ENCODE measurements at regions not wholly inside any gene's neighbourhood (a gene's known extent, or its start where the extent isn't known, plus 50 kb on each side); places are given as distances from the start of the nearest gene placed in this dataset.

DNA sequence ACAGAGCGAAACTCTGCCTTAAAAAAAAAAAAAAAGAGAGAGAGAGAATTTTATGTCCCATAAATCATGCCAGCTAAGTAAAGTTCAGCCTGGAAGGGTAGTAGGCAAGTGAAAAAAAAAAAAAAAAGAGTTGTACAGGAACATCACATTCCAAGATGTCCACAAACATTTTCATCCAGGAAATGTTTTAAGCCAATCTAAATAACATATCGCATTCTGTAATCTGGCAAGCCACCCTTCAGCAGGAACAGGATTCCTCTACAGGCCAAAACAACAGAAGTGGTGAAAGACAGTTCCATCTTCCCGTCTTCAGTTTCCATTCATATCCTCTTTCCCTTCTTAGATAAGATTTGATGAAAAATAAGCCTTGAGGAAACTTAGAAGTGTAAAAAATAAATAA is 1108.1 kb upstream of the DDX18 start:
- H3K36me3 ChIP-seq (ENCODE audit: control insufficient read depth in 5 of 5, insufficient read depth in 5 of 5, low read length in 5 of 5), result no peaks in the 10 kb centered on the region
- H3K4me1 ChIP-seq (ENCODE audit: control insufficient read depth in 5 of 5, insufficient read depth in 5 of 5, low read length in 5 of 5), result no peaks in the 10 kb centered on the region
- H3K27me3 ChIP-seq (ENCODE audit: control insufficient read depth in 5 of 5, insufficient read depth in 4 of 5, low read length in 5 of 5), result no peaks in the 10 kb centered on the region
- no peak overlapping the region for H3K9ac ChIP-seq (ENCODE audit: low read length in 5 of 5)
- H3K9me3 ChIP-seq (ENCODE audit: control insufficient read depth in 5 of 5, low read length in 5 of 5), result peaks cover 0 to 3% (median 0%) of the 10 kb centered on the region in 5 donors
- H3K4me3 ChIP-seq (ENCODE audit: low read depth in 1 of 5, low read length in 5 of 5), result no peak overlapping the region
- H3K27ac ChIP-seq (ENCODE audit: low read depth, low read length), result no peak overlapping the region

DNA sequence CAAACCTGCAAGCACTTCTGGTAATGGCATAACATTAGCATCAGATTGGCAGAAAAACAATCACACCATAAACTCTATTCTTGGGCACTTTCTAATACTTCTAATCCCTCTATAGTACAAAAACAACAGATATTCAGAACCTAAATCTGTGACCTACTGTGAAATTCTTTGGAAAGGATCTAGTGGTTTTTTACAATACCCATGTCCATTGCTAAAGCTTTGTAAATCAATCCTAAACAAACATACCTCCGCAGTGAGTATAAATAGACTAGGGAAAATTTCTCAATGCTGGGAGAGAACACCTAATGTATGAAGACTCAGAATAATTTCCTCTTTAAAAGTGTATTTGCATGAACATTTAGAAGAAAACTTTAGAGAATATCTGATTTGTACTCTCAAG is 1098.5 kb upstream of the DDX18 start:
- Histone ChIP-seq H3K27me3 (ENCODE audit: control insufficient read depth in 5 of 5, insufficient read depth in 4 of 5, low read length in 5 of 5) (no peaks in the 10 kb centered on the region), H3K9me3 (ENCODE audit: control insufficient read depth in 5 of 5, low read length in 5 of 5) (no peaks in the 10 kb centered on the region), H3K9ac (ENCODE audit: low read length in 5 of 5) (no peak overlapping the region), H3K4me3 (ENCODE audit: low read depth in 1 of 5, low read length in 5 of 5) (no peak overlapping the region), H3K4me1 (ENCODE audit: control insufficient read depth in 5 of 5, insufficient read depth in 5 of 5, low read length in 5 of 5) (no peaks in the 10 kb centered on the region), H3K36me3 (ENCODE audit: control insufficient read depth in 5 of 5, insufficient read depth in 5 of 5, low read length in 5 of 5) (no peaks in the 10 kb centered on the region), H3K27ac (ENCODE audit: low read depth, low read length) (no peak overlapping the region)

DNA sequence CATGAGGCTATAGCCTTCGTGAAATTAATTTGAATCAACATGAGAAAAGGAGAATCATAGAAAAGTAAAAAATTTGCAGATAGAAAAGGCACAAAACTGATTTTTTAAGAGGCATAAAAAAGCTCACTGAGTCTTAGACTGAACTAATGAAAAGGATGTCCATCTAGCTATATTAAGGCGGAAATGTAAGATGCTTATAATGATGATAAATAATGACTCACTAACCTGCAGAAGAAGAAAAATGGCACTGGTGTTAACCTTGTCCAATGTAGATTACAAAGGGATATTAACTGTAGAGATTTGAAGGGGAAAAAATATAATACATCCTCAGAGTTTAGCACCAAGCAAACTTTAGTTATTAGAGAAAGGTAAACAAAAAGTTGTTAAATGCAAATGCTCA is 1098.0 kb upstream of the DDX18 start:
- Histone ChIP-seq H3K4me3 (ENCODE audit: low read depth in 1 of 5, low read length in 5 of 5) (no peak overlapping the region), H3K36me3 (ENCODE audit: control insufficient read depth in 5 of 5, insufficient read depth in 5 of 5, low read length in 5 of 5) (no peaks in the 10 kb centered on the region), H3K4me1 (ENCODE audit: control insufficient read depth in 5 of 5, insufficient read depth in 5 of 5, low read length in 5 of 5) (no peaks in the 10 kb centered on the region), H3K27me3 (ENCODE audit: control insufficient read depth in 5 of 5, insufficient read depth in 4 of 5, low read length in 5 of 5) (no peaks in the 10 kb centered on the region), H3K9ac (ENCODE audit: low read length in 5 of 5) (no peak overlapping the region), H3K27ac (ENCODE audit: low read depth, low read length) (no peak overlapping the region), H3K9me3 (ENCODE audit: control insufficient read depth in 5 of 5, low read length in 5 of 5) (no peaks in the 10 kb centered on the region)

DNA sequence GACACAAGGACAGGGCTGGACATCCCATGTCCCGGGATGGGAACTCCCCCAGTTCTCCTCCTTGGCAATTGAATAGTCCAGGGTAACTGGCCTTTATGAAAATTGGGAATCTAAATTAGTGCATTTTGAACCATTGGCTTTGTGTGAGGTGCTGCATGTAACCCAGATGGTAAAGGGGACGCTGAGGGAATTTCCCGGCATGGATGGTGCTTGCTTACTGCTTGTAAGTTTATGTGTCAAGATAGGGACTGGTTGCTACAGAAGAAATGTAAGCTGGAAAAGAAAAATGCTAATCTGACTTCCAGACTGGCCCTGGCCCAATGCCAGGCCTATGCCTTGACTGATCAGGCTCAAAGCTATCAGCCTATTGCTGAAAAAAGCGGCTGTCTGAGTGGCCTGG is 1096.7 kb upstream of the DDX18 start:
- H3K9ac ChIP-seq (ENCODE audit: low read length in 5 of 5), result no peak overlapping the region
- no peak overlapping the region for H3K27ac ChIP-seq (ENCODE audit: low read depth, low read length)
- no peaks in the 10 kb centered on the region for H3K27me3 ChIP-seq (ENCODE audit: control insufficient read depth in 5 of 5, insufficient read depth in 4 of 5, low read length in 5 of 5)
- no peaks in the 10 kb centered on the region for H3K4me1 ChIP-seq (ENCODE audit: control insufficient read depth in 5 of 5, insufficient read depth in 5 of 5, low read length in 5 of 5)
- no peaks in the 10 kb centered on the region for H3K36me3 ChIP-seq (ENCODE audit: control insufficient read depth in 5 of 5, insufficient read depth in 5 of 5, low read length in 5 of 5)
- no peaks in the 10 kb centered on the region for H3K9me3 ChIP-seq (ENCODE audit: control insufficient read depth in 5 of 5, low read length in 5 of 5)
- no peak overlapping the region for H3K4me3 ChIP-seq (ENCODE audit: low read depth in 1 of 5, low read length in 5 of 5)

DNA sequence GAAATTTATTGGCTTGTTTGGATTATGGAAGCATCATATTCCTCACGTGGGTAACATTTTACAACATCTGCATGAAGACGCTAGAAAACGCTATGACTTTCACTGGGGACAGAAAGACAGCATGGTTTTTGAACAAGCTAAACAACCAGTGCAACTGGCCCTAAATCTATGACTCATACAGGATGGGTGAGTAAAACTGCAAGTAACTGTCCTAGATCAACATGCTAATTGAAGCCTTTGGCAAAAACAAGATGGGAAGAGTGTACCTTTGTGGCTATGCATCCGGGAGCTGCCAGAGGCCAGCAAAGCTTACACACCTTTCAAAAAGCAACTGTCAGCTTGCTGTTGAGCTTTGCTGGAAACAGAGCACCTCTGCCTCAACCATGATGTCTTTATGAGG is 1096.0 kb upstream of the DDX18 start:
- Histone ChIP-seq H3K27ac (ENCODE audit: low read depth, low read length) (no peak overlapping the region), H3K4me1 (ENCODE audit: control insufficient read depth in 5 of 5, insufficient read depth in 5 of 5, low read length in 5 of 5) (no peaks in the 10 kb centered on the region), H3K9ac (ENCODE audit: low read length in 5 of 5) (no peak overlapping the region), H3K27me3 (ENCODE audit: control insufficient read depth in 5 of 5, insufficient read depth in 4 of 5, low read length in 5 of 5) (no peaks in the 10 kb centered on the region), H3K36me3 (ENCODE audit: control insufficient read depth in 5 of 5, insufficient read depth in 5 of 5, low read length in 5 of 5) (no peaks in the 10 kb centered on the region), H3K9me3 (ENCODE audit: control insufficient read depth in 5 of 5, low read length in 5 of 5) (no peaks in the 10 kb centered on the region), H3K4me3 (ENCODE audit: low read depth in 1 of 5, low read length in 5 of 5) (no peak overlapping the region)

DNA sequence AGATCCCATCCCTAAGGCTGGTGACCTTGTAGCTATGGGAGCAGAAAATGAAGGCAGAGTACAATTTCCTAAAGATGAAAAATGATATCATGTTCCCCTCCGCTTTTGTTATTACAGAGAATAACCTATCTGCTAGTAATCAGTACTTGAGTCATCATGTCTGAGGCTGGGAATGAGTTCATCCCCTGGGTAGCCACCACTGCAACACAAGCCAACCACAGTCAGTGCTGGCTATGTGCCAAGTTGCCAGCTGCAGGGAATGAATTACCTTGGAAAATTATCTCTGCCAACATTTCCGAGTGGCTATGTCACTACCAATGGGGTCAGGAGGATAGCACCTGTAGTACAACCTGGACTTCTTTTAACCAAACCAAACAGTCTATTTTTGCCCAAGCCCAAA is 1094.7 kb upstream of the DDX18 start:
- Histone ChIP-seq H3K4me3 (ENCODE audit: low read depth in 1 of 5, low read length in 5 of 5) (no peak overlapping the region), H3K27ac (ENCODE audit: low read depth, low read length) (no peak overlapping the region), H3K4me1 (ENCODE audit: control insufficient read depth in 5 of 5, insufficient read depth in 5 of 5, low read length in 5 of 5) (no peaks in the 10 kb centered on the region), H3K27me3 (ENCODE audit: control insufficient read depth in 5 of 5, insufficient read depth in 4 of 5, low read length in 5 of 5) (no peaks in the 10 kb centered on the region), H3K9ac (ENCODE audit: low read length in 5 of 5) (no peak overlapping the region), H3K36me3 (ENCODE audit: control insufficient read depth in 5 of 5, insufficient read depth in 5 of 5, low read length in 5 of 5) (no peaks in the 10 kb centered on the region), H3K9me3 (ENCODE audit: control insufficient read depth in 5 of 5, low read length in 5 of 5) (no peaks in the 10 kb centered on the region)

DNA sequence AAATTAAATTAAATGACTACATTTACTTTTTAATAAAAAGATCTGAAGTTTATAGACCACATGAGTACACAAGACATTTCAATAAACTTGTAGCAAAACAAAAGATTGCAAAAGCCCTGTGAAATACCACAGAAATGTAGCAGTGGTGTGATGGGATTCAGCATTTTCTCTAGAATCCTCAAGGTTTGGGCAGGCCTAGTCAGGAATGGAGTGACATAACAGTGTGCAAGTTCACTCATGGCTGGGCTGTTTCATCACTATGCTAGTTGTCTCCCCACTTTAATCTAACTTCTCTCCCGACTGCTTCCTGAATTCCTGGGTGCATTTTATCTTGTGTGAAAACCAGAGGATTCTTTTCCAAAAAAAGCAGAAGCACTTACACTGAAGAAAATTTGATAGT is 1089.9 kb upstream of the DDX18 start:
- Histone ChIP-seq H3K4me3 (ENCODE audit: low read depth in 1 of 5, low read length in 5 of 5) (no peak overlapping the region), H3K9ac (ENCODE audit: low read length in 5 of 5) (no peak overlapping the region), H3K4me1 (ENCODE audit: control insufficient read depth in 5 of 5, insufficient read depth in 5 of 5, low read length in 5 of 5) (no peaks in the 10 kb centered on the region), H3K36me3 (ENCODE audit: control insufficient read depth in 5 of 5, insufficient read depth in 5 of 5, low read length in 5 of 5) (no peaks in the 10 kb centered on the region), H3K9me3 (ENCODE audit: control insufficient read depth in 5 of 5, low read length in 5 of 5) (peaks cover 0 to 3% (median 0%) of the 10 kb centered on the region in 5 donors), H3K27me3 (ENCODE audit: control insufficient read depth in 5 of 5, insufficient read depth in 4 of 5, low read length in 5 of 5) (no peaks in the 10 kb centered on the region), H3K27ac (ENCODE audit: low read depth, low read length) (no peak overlapping the region)

DNA sequence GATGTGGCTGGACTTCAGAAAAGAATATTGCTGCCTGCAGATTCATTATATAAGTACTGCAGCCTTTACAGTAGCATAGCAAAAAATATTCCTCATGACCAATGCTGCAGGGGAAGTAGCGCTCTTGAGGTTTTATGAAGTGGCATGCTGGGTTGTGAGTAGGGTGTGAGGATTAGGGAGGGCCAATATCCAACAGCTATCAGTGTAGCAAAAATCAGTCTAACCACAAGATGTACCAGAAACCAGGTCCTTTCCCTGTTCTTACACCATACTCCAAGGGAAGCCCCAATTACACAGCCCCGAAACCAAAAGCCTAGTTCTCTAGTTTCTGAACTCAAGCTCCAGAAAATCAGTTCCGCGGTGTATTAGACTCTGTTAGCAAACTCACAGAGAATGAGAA is 1082.2 kb upstream of the DDX18 start:
- H3K4me1 ChIP-seq (ENCODE audit: control insufficient read depth in 5 of 5, insufficient read depth in 5 of 5, low read length in 5 of 5), result no peaks in the 10 kb centered on the region
- H3K9ac ChIP-seq (ENCODE audit: low read length in 5 of 5), result no peak overlapping the region
- H3K4me3 ChIP-seq (ENCODE audit: low read depth in 1 of 5, low read length in 5 of 5), result no peak overlapping the region
- H3K27me3 ChIP-seq (ENCODE audit: control insufficient read depth in 5 of 5, insufficient read depth in 4 of 5, low read length in 5 of 5), result no peaks in the 10 kb centered on the region
- no peak overlapping the region for H3K27ac ChIP-seq (ENCODE audit: low read depth, low read length)
- H3K9me3 ChIP-seq (ENCODE audit: control insufficient read depth in 5 of 5, low read length in 5 of 5), result peaks cover 0 to 3% (median 0%) of the 10 kb centered on the region in 5 donors
- H3K36me3 ChIP-seq (ENCODE audit: control insufficient read depth in 5 of 5, insufficient read depth in 5 of 5, low read length in 5 of 5), result no peaks in the 10 kb centered on the region

DNA sequence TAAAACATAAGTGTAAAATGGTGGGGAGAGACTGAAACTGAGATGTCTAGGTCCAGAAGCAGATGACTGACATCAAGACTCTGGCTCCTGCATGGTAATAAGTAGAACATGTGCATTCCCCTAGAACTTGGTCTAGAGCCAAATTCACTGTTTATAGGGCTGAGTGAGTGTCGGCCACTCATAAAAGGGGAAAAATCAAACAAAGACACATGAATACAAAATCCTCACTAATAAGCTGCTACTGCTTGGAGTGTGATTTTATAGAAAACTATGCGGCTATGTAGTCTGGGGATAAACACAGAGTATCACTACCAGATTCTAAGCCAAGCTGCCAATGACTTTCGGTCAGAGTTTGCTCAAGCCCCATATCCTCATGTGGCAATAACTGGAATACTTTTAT is 1080.8 kb upstream of the DDX18 start:
- H3K9ac ChIP-seq (ENCODE audit: low read length in 5 of 5), result no peak overlapping the region
- H3K4me1 ChIP-seq (ENCODE audit: control insufficient read depth in 5 of 5, insufficient read depth in 5 of 5, low read length in 5 of 5), result no peaks in the 10 kb centered on the region
- H3K36me3 ChIP-seq (ENCODE audit: control insufficient read depth in 5 of 5, insufficient read depth in 5 of 5, low read length in 5 of 5), result no peaks in the 10 kb centered on the region
- H3K4me3 ChIP-seq (ENCODE audit: low read depth in 1 of 5, low read length in 5 of 5), result no peak overlapping the region
- no peak overlapping the region for H3K27ac ChIP-seq (ENCODE audit: low read depth, low read length)
- no peaks in the 10 kb centered on the region for H3K9me3 ChIP-seq (ENCODE audit: control insufficient read depth in 5 of 5, low read length in 5 of 5)
- no peaks in the 10 kb centered on the region for H3K27me3 ChIP-seq (ENCODE audit: control insufficient read depth in 5 of 5, insufficient read depth in 4 of 5, low read length in 5 of 5)

DNA sequence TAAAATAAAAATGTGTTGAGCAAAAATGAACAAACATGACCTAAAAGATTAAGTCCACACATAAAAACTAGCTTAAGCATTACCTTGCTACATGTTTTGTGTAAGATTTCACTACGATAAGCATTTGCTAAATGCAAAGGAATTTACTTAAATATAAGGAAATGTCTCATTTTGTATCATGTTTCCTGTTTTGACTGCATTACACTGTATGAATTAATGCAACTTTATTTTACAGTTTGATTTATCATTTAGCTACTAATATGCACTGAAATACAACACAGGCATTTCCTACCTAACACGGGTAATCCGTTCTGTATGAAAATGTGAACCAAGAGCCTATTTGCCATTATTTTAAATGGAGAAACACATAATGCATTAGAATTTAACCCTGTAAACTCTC is 1076.5 kb upstream of the DDX18 start:
- Histone ChIP-seq H3K4me3 (ENCODE audit: low read depth in 1 of 5, low read length in 5 of 5) (no peak overlapping the region), H3K4me1 (ENCODE audit: control insufficient read depth in 5 of 5, insufficient read depth in 5 of 5, low read length in 5 of 5) (no peaks in the 10 kb centered on the region), H3K9me3 (ENCODE audit: control insufficient read depth in 5 of 5, low read length in 5 of 5) (no peaks in the 10 kb centered on the region), H3K36me3 (ENCODE audit: control insufficient read depth in 5 of 5, insufficient read depth in 5 of 5, low read length in 5 of 5) (no peaks in the 10 kb centered on the region), H3K27me3 (ENCODE audit: control insufficient read depth in 5 of 5, insufficient read depth in 4 of 5, low read length in 5 of 5) (no peaks in the 10 kb centered on the region), H3K27ac (ENCODE audit: low read depth, low read length) (no peak overlapping the region), H3K9ac (ENCODE audit: low read length in 5 of 5) (no peak overlapping the region)

DNA sequence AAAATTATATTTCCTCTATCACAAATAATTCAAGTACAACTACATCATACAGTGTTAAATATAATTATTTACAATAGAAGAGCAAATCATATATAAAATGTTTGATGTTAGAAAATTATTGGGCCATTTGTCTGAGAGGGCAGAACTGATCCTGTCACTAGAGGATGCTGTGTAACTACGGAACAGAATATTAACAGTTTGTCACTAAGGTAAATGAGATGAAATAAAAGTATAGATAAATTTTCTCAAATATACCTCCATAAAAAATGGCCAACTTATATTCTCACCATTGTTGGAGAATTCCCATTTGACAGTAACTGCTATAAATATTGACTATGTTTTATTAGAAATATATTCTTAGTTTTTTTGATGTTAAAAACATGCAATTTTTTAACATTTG is 1067.4 kb upstream of the DDX18 start:
- H3K27ac ChIP-seq (ENCODE audit: low read depth, low read length), result no peak overlapping the region
- H3K9ac ChIP-seq (ENCODE audit: low read length in 5 of 5), result no peak overlapping the region
- H3K9me3 ChIP-seq (ENCODE audit: control insufficient read depth in 5 of 5, low read length in 5 of 5), result no peaks in the 10 kb centered on the region
- H3K4me3 ChIP-seq (ENCODE audit: low read depth in 1 of 5, low read length in 5 of 5), result no peak overlapping the region
- no peaks in the 10 kb centered on the region for H3K36me3 ChIP-seq (ENCODE audit: control insufficient read depth in 5 of 5, insufficient read depth in 5 of 5, low read length in 5 of 5)
- H3K27me3 ChIP-seq (ENCODE audit: control insufficient read depth in 5 of 5, insufficient read depth in 4 of 5, low read length in 5 of 5), result no peaks in the 10 kb centered on the region
- H3K4me1 ChIP-seq (ENCODE audit: control insufficient read depth in 5 of 5, insufficient read depth in 5 of 5, low read length in 5 of 5), result no peaks in the 10 kb centered on the region
